ENCODE measurements at regions not wholly inside any gene's neighbourhood (a gene's known extent, or its start where the extent isn't known, plus 50 kb on each side); places are given as distances from the start of the nearest gene placed in this dataset.

DNA sequence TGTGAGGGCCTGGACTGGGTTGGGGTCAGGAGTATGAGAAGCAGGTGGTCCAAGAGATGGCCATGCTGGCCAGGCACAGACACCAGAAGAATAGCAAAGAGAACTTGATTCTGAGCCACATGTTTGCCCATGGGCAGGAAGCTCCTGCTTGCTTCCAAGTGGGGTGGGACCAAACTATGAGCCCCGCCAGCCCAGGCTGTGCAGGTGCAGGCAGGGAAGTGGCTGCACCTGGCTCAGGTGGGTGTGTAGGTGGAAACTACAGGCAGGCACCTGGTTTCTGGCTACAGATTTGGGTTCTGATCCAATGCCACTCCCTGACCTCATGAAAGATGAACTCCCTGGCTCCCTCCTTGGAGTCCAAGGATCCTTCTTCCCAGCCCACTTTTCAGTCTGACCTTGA lies 207.9 kb upstream of the KLF3 start (continued):
- TF ChIP-seq TGIF2 (CRISPR knock-in tag; IDR thresholded peaks at IDR 0.05) (no peak), ZNF197 (CRISPR knock-in tag; IDR thresholded peaks at IDR 0.05; ENCODE audit: low read depth) (no peak), CREB1 (IDR thresholded peaks at IDR 0.05) (no peak), CREB1 (CRISPR knock-in tag; IDR thresholded peaks at IDR 0.05) (no peak), RBM25 (IDR thresholded peaks at IDR 0.05; ENCODE audit: low read depth, low read length, severe bottlenecking) (no peak), KDM5B (IDR thresholded peaks at IDR 0.05; ENCODE audit: insufficient replicate concordance, low read depth, low read length) (no peak)

DNA sequence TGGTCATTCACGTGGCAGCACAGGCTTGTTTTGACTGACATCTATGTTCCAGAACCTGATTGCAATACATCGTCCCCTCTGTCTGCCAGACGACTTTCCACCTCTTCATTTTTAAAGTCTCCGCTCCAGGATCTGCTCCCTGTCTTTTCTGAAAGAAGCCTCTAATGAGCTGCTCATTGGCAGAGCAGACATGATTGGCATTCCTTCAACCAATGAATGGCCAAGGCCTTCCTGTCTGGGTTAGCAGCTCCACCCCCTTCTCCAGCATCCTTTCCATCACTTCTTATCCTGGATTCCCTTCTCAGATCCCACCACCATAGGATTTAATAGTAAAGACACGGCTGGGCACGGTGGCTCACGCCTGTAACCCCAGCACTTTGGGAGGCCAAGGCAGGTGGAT lies 202.7 kb upstream of the KLF3 start:
- Histone ChIP-seq H2AFZ (ENCODE audit: low read depth, low read length) (no peak overlapping the region), H3K9me3 (replicated peaks; ENCODE audit: control insufficient read depth, insufficient read depth, low read depth, low read length) (no peaks in the 10 kb centered on the region; the same call in 1 of the 2 replicates), H3K79me2 (ENCODE audit: control insufficient read depth, insufficient read depth, low read length) (no peaks in the 10 kb centered on the region), H3K4me2 (ENCODE audit: insufficient read depth, low read length) (no peak overlapping the region), H4K20me1 (replicated peaks; ENCODE audit: control insufficient read depth, insufficient read depth, low read length) (no peaks in the 10 kb centered on the region), H3K36me3 (ENCODE audit: control insufficient read depth, insufficient read depth, low read length) (no peaks in the 10 kb centered on the region), H3K4me1 (replicated peaks in 1 of 2; ENCODE audit: control insufficient read depth in 2 of 2, insufficient read depth in 2 of 2, low read length in 2 of 2) (peaks cover 4 to 31% of the 10 kb centered on the region in 2 experiments; a peak in 4 of 5 replicates), H3K9ac (ENCODE audit: insufficient read depth in 1 of 2, low read depth in 2 of 2, low read length in 2 of 2) (no peak overlapping the region), H3K9me1 (ENCODE audit: control insufficient read depth, insufficient read depth, low read length) (no peaks in the 10 kb centered on the region), H3K27ac (ENCODE audit: extremely low read depth, low read depth, low read length) (no peak overlapping the region), H3K27me3 (ENCODE audit: control insufficient read depth in 2 of 2, insufficient read depth in 2 of 2, low read length in 2 of 2) (no peaks in the 10 kb centered on the region), H3K4me3 (no peak overlapping the region)
- no peak for DNase-seq (ENCODE audit: extremely low read depth in 1 of 4, low spot score in 3 of 4)
- no peak for FAIRE-seq
- ChIA-PET CTCF (ENCODE audit: low intra/inter-chr PET ratio) (no interaction called here), POLR2A (no interaction called here)
- intact Hi-C loops (cut with micrococcal nuclease), result loop anchor here (10.0 kb wide), 1 partner anchor 137 kb away; no protein-coding TSS in a partner anchor
- no peak for ATAC-seq
- TF ChIP-seq, protein P1, sequence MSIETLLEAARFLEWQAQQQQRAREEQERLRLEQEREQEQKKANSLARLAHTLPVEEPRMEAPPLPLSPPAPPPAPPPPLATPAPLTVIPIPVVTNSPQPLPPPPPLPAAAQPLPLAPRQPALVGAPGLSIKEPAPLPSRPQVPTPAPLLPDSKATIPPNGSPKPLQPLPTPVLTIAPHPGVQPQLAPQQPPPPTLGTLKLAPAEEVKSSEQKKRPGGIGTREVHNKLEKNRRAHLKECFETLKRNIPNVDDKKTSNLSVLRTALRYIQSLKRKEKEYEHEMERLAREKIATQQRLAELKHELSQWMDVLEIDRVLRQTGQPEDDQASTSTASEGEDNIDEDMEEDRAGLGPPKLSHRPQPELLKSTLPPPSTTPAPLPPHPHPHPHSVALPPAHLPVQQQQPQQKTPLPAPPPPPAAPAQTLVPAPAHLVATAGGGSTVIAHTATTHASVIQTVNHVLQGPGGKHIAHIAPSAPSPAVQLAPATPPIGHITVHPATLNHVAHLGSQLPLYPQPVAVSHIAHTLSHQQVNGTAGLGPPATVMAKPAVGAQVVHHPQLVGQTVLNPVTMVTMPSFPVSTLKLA (conservative IDR thresholded peaks at IDR 0.05), result no peak
- TF ChIP-seq ATF1 (CRISPR knock-in tag; IDR thresholded peaks at IDR 0.05), result no peak
- no peak for TF ChIP-seq ATF1 (tag; IDR thresholded peaks at IDR 0.05)
- peak; percentile 27 for TF ChIP-seq SP2 (IDR thresholded peaks at IDR 0.05; ENCODE audit: extremely low read depth, low read depth, low read length, poor library complexity, severe bottlenecking)
- TF ChIP-seq, protein P2, sequence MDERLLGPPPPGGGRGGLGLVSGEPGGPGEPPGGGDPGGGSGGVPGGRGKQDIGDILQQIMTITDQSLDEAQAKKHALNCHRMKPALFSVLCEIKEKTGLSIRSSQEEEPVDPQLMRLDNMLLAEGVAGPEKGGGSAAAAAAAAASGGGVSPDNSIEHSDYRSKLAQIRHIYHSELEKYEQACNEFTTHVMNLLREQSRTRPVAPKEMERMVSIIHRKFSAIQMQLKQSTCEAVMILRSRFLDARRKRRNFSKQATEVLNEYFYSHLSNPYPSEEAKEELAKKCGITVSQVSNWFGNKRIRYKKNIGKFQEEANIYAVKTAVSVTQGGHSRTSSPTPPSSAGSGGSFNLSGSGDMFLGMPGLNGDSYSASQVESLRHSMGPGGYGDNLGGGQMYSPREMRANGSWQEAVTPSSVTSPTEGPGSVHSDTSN (CRISPR knock-in tag; IDR thresholded peaks at IDR 0.05; ENCODE audit: low read depth), result no peak
- TF ChIP-seq, protein P2 (tag; conservative IDR thresholded peaks at IDR 0.05; ENCODE audit: low read depth), result peak; percentile 48
- TF ChIP-seq, protein P3, sequence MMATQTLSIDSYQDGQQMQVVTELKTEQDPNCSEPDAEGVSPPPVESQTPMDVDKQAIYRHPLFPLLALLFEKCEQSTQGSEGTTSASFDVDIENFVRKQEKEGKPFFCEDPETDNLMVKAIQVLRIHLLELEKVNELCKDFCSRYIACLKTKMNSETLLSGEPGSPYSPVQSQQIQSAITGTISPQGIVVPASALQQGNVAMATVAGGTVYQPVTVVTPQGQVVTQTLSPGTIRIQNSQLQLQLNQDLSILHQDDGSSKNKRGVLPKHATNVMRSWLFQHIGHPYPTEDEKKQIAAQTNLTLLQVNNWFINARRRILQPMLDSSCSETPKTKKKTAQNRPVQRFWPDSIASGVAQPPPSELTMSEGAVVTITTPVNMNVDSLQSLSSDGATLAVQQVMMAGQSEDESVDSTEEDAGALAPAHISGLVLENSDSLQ (IDR thresholded peaks at IDR 0.05), result peak; percentile 93
- TF ChIP-seq NFYB (IDR thresholded peaks at IDR 0.05; ENCODE audit: extremely low read depth, insufficient read length), result peak; percentile 74
- no peak for TF ChIP-seq NFIX (CRISPR knock-in tag; IDR thresholded peaks at IDR 0.05; ENCODE audit: low read depth)
- 75% methylated on average over 7 of the region's 7 CpGs for WGBS (ENCODE audit: insufficient coverage, low coverage, missing lambda C conversion rate)
- no TSS peak for BruUV-seq (replicated peaks)
- in situ Hi-C loops (cut with MboI), result no loop called here

Measured in K562 (cell line).